HCT116 (cell line): ENCODE measurements at regions not wholly inside any gene's neighbourhood (a gene's known extent, or its start where the extent isn't known, plus 50 kb on each side); places are given as distances from the start of the nearest gene placed in this dataset.

Experiments
- CTCF ChIP-seq, 3 experiments: fragments of 200-600 bp in 1 of 3; sonication (generic) in 1 of 3; IDR thresholded peaks in 2 of 3; conservative IDR thresholded peaks in 1 of 3; 2 replicates each; pipeline ENCODE4 v1.5.1; 2012 to 2017; ENCODE audit warnings: low read depth in 2 of 3, low read length in 2 of 3, antibody characterized with exemption in 1 of 3, borderline replicate concordance in 1 of 3, control low read depth in 1 of 3, mild to moderate bottlenecking in 1 of 3, mixed read lengths in 1 of 3, mixed run types in 1 of 3, moderate library complexity in 1 of 3; ENCODE audit not compliant: insufficient read depth in 1 of 3
- EGR1 ChIP-seq: IDR thresholded peaks from 2 replicates; pipeline ENCODE4 v1.6.1; 2012; ENCODE audit warnings: low read depth
- EZH2 ChIP-seq: fragments of 200-600 bp; sonication (generic); IDR thresholded peaks from 2 replicates; pipeline ENCODE4 v1.6.1; 2017; ENCODE audit warnings: antibody characterized with exemption, mixed run types
- POLR2A ChIP-seq: IDR thresholded peaks from 2 replicates; pipeline ENCODE4 v1.7.0; 2011; ENCODE audit warnings: borderline replicate concordance; ENCODE audit not compliant: insufficient read depth, insufficient read length; ENCODE audit errors: extremely low read depth
- SIN3A ChIP-seq: IDR thresholded peaks from 2 replicates; pipeline ENCODE4 v1.6.1; 2012; ENCODE audit warnings: low read depth
- YY1 ChIP-seq: IDR thresholded peaks from 2 replicates; pipeline ENCODE4 v1.6.1; 2011; ENCODE audit warnings: low read length, low read depth, moderate library complexity, mild to moderate bottlenecking; ENCODE audit not compliant: insufficient replicate concordance; ENCODE audit errors: extremely low read depth
- ZFX ChIP-seq: fragments of 450-650 bp; IDR thresholded peaks from 2 replicates; pipeline ENCODE4 v1.6.1; 2017

DNA sequence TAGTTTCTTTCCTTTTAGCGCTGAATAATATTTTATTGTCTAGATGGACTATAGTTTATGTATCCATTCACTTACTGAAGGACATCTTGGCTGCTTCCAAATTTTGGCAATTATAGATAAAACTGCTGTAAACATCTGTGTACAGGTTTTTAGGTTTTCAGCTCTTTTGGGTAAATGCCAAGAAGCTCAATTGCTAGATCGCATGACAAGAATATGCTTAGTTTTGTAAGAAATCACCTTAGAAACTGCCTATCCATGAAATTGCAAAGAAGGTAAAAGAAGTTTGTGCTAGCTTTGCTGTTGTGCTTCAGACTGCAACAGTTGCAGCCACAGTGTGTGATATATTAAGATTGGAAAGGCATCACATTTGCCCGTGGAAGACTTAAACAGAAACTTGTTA is 103.2 kb upstream of the TNS3 start:
- TF ChIP-seq EGR1 (no peak), POLR2A (no peak), YY1 (no peak), CTCF (IDR thresholded peaks at IDR 0.05 in 2 of 3, conservative IDR thresholded peaks at IDR 0.05 in 1 of 3; ENCODE audit: borderline replicate concordance in 1 of 3, insufficient read depth in 1 of 3, low read depth in 2 of 3, low read length in 2 of 3) (no peak), ZFX (no peak), EZH2 (no peak), SIN3A (no peak)
